ENCODE measurements at regions not wholly inside any gene's neighbourhood (a gene's known extent, or its start where the extent isn't known, plus 50 kb on each side); places are given as distances from the start of the nearest gene placed in this dataset.

- no peak for TF ChIP-seq CTCF (IDR thresholded peaks at IDR 0.05; ENCODE audit: insufficient read depth, low read length, missing control alignments)
- no peak overlapping the region for H3K4me3 ChIP-seq (ENCODE audit: low read depth, low read length)
- no peak for DNase-seq (ENCODE audit: low read depth, low spot score)
- POLR2A ChIA-PET, result no interaction called here
- CTCF ChIA-PET, result no interaction called here
Observed at GRCh38 chr18:66211749-66212148, 392.1 kb downstream of the CDH19 start.

GRCh38 chr18:66210875-66211274 lies 393.0 kb downstream of the CDH19 start:
- TF ChIP-seq CTCF (IDR thresholded peaks at IDR 0.05; ENCODE audit: insufficient read depth, low read length, missing control alignments), result no peak
- POLR2A ChIA-PET, result no interaction called here
- CTCF ChIA-PET, result no interaction called here
- H3K4me3 ChIP-seq (ENCODE audit: low read depth, low read length), result no peak overlapping the region
- DNase-seq (ENCODE audit: low read depth, low spot score), result no peak

- no peak for DNase-seq (ENCODE audit: low read depth, low spot score)
- TF ChIP-seq CTCF (IDR thresholded peaks at IDR 0.05; ENCODE audit: insufficient read depth, low read length, missing control alignments), result no peak
- ChIA-PET POLR2A (no interaction called here), CTCF (no interaction called here)
- H3K4me3 ChIP-seq (ENCODE audit: low read depth, low read length), result no peak overlapping the region
Observed at GRCh38 chr18:66209656-66210055, 394.2 kb downstream of the CDH19 start.

- no peak for DNase-seq (ENCODE audit: low read depth, low spot score)
- POLR2A ChIA-PET, result no interaction called here
- no peak for TF ChIP-seq CTCF (IDR thresholded peaks at IDR 0.05; ENCODE audit: insufficient read depth, low read length, missing control alignments)
- CTCF ChIA-PET, result no interaction called here
- H3K4me3 ChIP-seq (ENCODE audit: low read depth, low read length), result no peak overlapping the region
Observed at GRCh38 chr18:66196805-66197204, 407.1 kb downstream of the CDH19 start.

- no peak for TF ChIP-seq CTCF (IDR thresholded peaks at IDR 0.05; ENCODE audit: insufficient read depth, low read length, missing control alignments)
- POLR2A ChIA-PET, result no interaction called here
- CTCF ChIA-PET, result no interaction called here
- DNase-seq (ENCODE audit: low read depth, low spot score), result no peak
- no peak overlapping the region for H3K4me3 ChIP-seq (ENCODE audit: low read depth, low read length)
Observed at GRCh38 chr18:66193938-66194337, 410.0 kb downstream of the CDH19 start.

- TF ChIP-seq CTCF (IDR thresholded peaks at IDR 0.05; ENCODE audit: insufficient read depth, low read length, missing control alignments), result no peak
- no peak for DNase-seq (ENCODE audit: low read depth, low spot score)
- CTCF ChIA-PET, result no interaction called here
- no peak overlapping the region for H3K4me3 ChIP-seq (ENCODE audit: low read depth, low read length)
- POLR2A ChIA-PET, result no interaction called here
Observed at GRCh38 chr18:66193394-66193793, 410.5 kb downstream of the CDH19 start.
